Mesendoderm (in vitro differentiated cells): ENCODE measurements at regions not wholly inside any gene's neighbourhood (a gene's known extent, or its start where the extent isn't known, plus 50 kb on each side); places are given as distances from the start of the nearest gene placed in this dataset.

Experiments used
- DNase-seq: peaks from one replicate; pipeline ENCODE4 v3.0.0; 2013
- H2AK5ac ChIP-seq: 2 replicates; pipeline ENCODE4 v1.6.1; 2013; ENCODE audit warnings: low read length, inconsistent platforms
- H2BK120ac ChIP-seq: 2 replicates; pipeline ENCODE4 v1.6.1; 2013; ENCODE audit warnings: low read depth, mild to moderate bottlenecking, low read length, moderate library complexity, mixed read lengths
- H2BK15ac ChIP-seq: replicated peaks from 2 replicates; pipeline ENCODE4 v1.6.1; 2013; ENCODE audit warnings: low read depth, mild to moderate bottlenecking, moderate library complexity
- H2BK5ac ChIP-seq: 2 replicates; pipeline ENCODE4 v1.6.1; 2013; ENCODE audit warnings: low read length, inconsistent platforms
- H3K18ac ChIP-seq: 2 replicates; pipeline ENCODE4 v1.6.1; 2013; ENCODE audit warnings: mild to moderate bottlenecking, low read length, mixed read lengths
- H3K23ac ChIP-seq: one replicate; pipeline ENCODE4 v1.6.1; 2013; ENCODE audit warnings: low read length
- H3K27ac ChIP-seq: 2 replicates; pipeline ENCODE4 v1.5.1; 2013; ENCODE audit warnings: low read depth, mild to moderate bottlenecking, inconsistent platforms, low read length, moderate library complexity
- H3K27me3 ChIP-seq: 2 replicates; pipeline ENCODE4 v1.6.1; 2013; ENCODE audit warnings: low read length, control low read depth, mild to moderate bottlenecking, inconsistent platforms; ENCODE audit not compliant: insufficient read depth, poor library complexity
- H3K36me3 ChIP-seq: 2 replicates; pipeline ENCODE4 v1.6.1; 2013; ENCODE audit warnings: low read length, inconsistent platforms; ENCODE audit not compliant: control insufficient read depth, insufficient read depth
- H3K4ac ChIP-seq: one replicate; pipeline ENCODE4 v1.6.1; 2013; ENCODE audit warnings: low read depth, mild to moderate bottlenecking, low read length, moderate library complexity
- H3K4me1 ChIP-seq: 2 replicates; pipeline ENCODE4 v1.6.1; 2013; ENCODE audit warnings: low read depth, low read length, inconsistent platforms; ENCODE audit not compliant: control insufficient read depth
- H3K4me2 ChIP-seq: 2 replicates; pipeline ENCODE4 v1.6.1; 2013; ENCODE audit warnings: low read length
- H3K4me3 ChIP-seq: 2 replicates; pipeline ENCODE4 v1.5.1; 2013; ENCODE audit warnings: mild to moderate bottlenecking, low read length
- H3K56ac ChIP-seq: one replicate; pipeline ENCODE4 v1.6.1; 2013; ENCODE audit warnings: low read length
- H3K79me1 ChIP-seq: 2 replicates; pipeline ENCODE4 v1.6.1; 2013; ENCODE audit warnings: low read length, inconsistent platforms
- H3K79me2 ChIP-seq: 2 replicates; pipeline ENCODE4 v1.6.1; 2013; ENCODE audit warnings: mild to moderate bottlenecking, low read length; ENCODE audit not compliant: control insufficient read depth, insufficient read depth
- H3K9ac ChIP-seq: 2 replicates; pipeline ENCODE4 v1.6.1; 2013; ENCODE audit warnings: low read length, inconsistent platforms
- H4K5ac ChIP-seq: one replicate; pipeline ENCODE4 v1.6.1; 2013; ENCODE audit warnings: low read length
- H4K8ac ChIP-seq: one replicate; pipeline ENCODE4 v1.6.1; 2013; ENCODE audit warnings: low read depth, mild to moderate bottlenecking, control low read depth, low read length, moderate library complexity
- WGBS: extraction: QIAGEN DNeasy Blood & Tissue Kit; methylation state at CpG from one replicate; pipeline ENCODE4 v1.1.7; 2013; ENCODE audit warnings: low lambda C conversion rate, missing lambda C conversion rate; ENCODE audit not compliant: insufficient coverage; ENCODE audit errors: extremely low coverage; 5-methylcytosine and 5-hydroxymethylcytosine counted together

GRCh38 chr9:11551106-11551505, 938.3 kb upstream of the PTPRD start:
- Histone ChIP-seq H2BK120ac (no peak overlapping the region), H2BK5ac (no peak overlapping the region), H2BK15ac (no peak overlapping the region), H4K5ac (no peak overlapping the region), H3K79me2 (no peaks in the 10 kb centered on the region), H3K56ac (no peak overlapping the region), H3K4me1 (no peaks in the 10 kb centered on the region), H3K18ac (no peak overlapping the region), H4K8ac (no peak overlapping the region), H3K27me3 (no peaks in the 10 kb centered on the region), H3K4me2 (no peak overlapping the region), H2AK5ac (no peak overlapping the region), H3K4me3 (no peak overlapping the region), H3K23ac (no peak overlapping the region), H3K27ac (no peak overlapping the region), H3K36me3 (no peaks in the 10 kb centered on the region), H3K4ac (no peak overlapping the region), H3K9ac (no peak overlapping the region), H3K79me1 (no peaks in the 10 kb centered on the region)
- no peak for DNase-seq

GRCh38 chr9:11558043-11558442, 945.2 kb upstream of the PTPRD start:
- Histone ChIP-seq H3K79me2 (no peaks in the 10 kb centered on the region), H3K4me2 (no peak overlapping the region), H3K4me1 (no peaks in the 10 kb centered on the region), H3K18ac (no peak overlapping the region), H3K27ac (no peak overlapping the region), H4K5ac (no peak overlapping the region), H3K4me3 (no peak overlapping the region), H3K56ac (no peak overlapping the region), H3K23ac (no peak overlapping the region), H2BK15ac (no peak overlapping the region), H4K8ac (no peak overlapping the region), H3K4ac (no peak overlapping the region), H3K79me1 (no peaks in the 10 kb centered on the region), H3K27me3 (no peaks in the 10 kb centered on the region), H2BK5ac (no peak overlapping the region), H3K36me3 (no peaks in the 10 kb centered on the region), H3K9ac (no peak overlapping the region), H2AK5ac (no peak overlapping the region), H2BK120ac (no peak overlapping the region)
- WGBS: no CpG with 5 or more reads among the region's 2 CpGs
- peak; percentile 21 for DNase-seq

GRCh38 chr9:11559001-11559776, 946.4 kb upstream of the PTPRD start:
- Histone ChIP-seq H4K5ac (no peak overlapping the region), H3K4me3 (no peak overlapping the region), H3K9ac (no peak overlapping the region), H2BK120ac (no peak overlapping the region), H3K4me1 (no peaks in the 10 kb centered on the region), H3K27me3 (no peaks in the 10 kb centered on the region), H2BK5ac (no peak overlapping the region), H3K4ac (no peak overlapping the region), H3K79me2 (no peaks in the 10 kb centered on the region), H3K36me3 (no peaks in the 10 kb centered on the region), H3K56ac (no peak overlapping the region), H2AK5ac (no peak overlapping the region), H3K18ac (no peak overlapping the region), H3K4me2 (no peak overlapping the region), H3K27ac (no peak overlapping the region), H3K23ac (no peak overlapping the region), H3K79me1 (no peaks in the 10 kb centered on the region), H2BK15ac (no peak overlapping the region), H4K8ac (no peak overlapping the region)
- no CpG with 5 or more reads among the region's 3 CpGs for whole genome bisulfite sequencing
- DNase-seq: no peak

GRCh38 chr9:11577522-11577921, 964.7 kb upstream of the PTPRD start:
- no peak overlapping the region for H2BK5ac ChIP-seq
- H3K4ac ChIP-seq: no peak overlapping the region
- H3K36me3 ChIP-seq: no peaks in the 10 kb centered on the region
- H4K5ac ChIP-seq: no peak overlapping the region
- H3K9ac ChIP-seq: no peak overlapping the region
- no peak overlapping the region for H3K23ac ChIP-seq
- H4K8ac ChIP-seq: no peak overlapping the region
- no peak overlapping the region for H2BK120ac ChIP-seq
- H3K79me1 ChIP-seq: no peaks in the 10 kb centered on the region
- H3K27me3 ChIP-seq: no peaks in the 10 kb centered on the region
- no peak overlapping the region for H2BK15ac ChIP-seq
- H3K4me1 ChIP-seq: no peaks in the 10 kb centered on the region
- DNase-seq: no peak
- no peak overlapping the region for H3K4me2 ChIP-seq
- no peak overlapping the region for H3K18ac ChIP-seq
- H3K27ac ChIP-seq: no peak overlapping the region
- no CpG with 5 or more reads among the region's 2 CpGs for WGBS
- no peak overlapping the region for H3K56ac ChIP-seq
- H2AK5ac ChIP-seq: no peak overlapping the region
- H3K4me3 ChIP-seq: no peak overlapping the region
- no peaks in the 10 kb centered on the region for H3K79me2 ChIP-seq

GRCh38 chr9:11595756-11596155, 983.0 kb upstream of the PTPRD start:
- Histone ChIP-seq H3K79me2 (no peaks in the 10 kb centered on the region), H3K36me3 (no peaks in the 10 kb centered on the region), H3K4me2 (no peak overlapping the region), H3K79me1 (no peaks in the 10 kb centered on the region), H3K23ac (no peak overlapping the region), H3K4me1 (no peaks in the 10 kb centered on the region), H3K27me3 (no peaks in the 10 kb centered on the region), H2AK5ac (no peak overlapping the region), H3K56ac (no peak overlapping the region), H2BK5ac (no peak overlapping the region), H4K5ac (no peak overlapping the region), H3K18ac (no peak overlapping the region), H2BK120ac (no peak overlapping the region), H3K4ac (no peak overlapping the region), H2BK15ac (no peak overlapping the region), H3K9ac (no peak overlapping the region), H3K4me3 (no peak overlapping the region), H4K8ac (no peak overlapping the region), H3K27ac (no peak overlapping the region)
- no peak for DNase-seq

GRCh38 chr9:11618241-11618805, 1005.5 kb upstream of the PTPRD start:
- Histone ChIP-seq H3K18ac (no peak overlapping the region), H3K79me2 (no peaks in the 10 kb centered on the region), H3K4me3 (no peak overlapping the region), H3K27ac (no peak overlapping the region), H3K4me1 (no peaks in the 10 kb centered on the region), H4K5ac (no peak overlapping the region), H2BK120ac (no peak overlapping the region), H2AK5ac (no peak overlapping the region), H3K79me1 (no peaks in the 10 kb centered on the region), H4K8ac (no peak overlapping the region), H3K9ac (no peak overlapping the region), H3K23ac (no peak overlapping the region), H2BK5ac (no peak overlapping the region), H3K56ac (no peak overlapping the region), H3K4ac (no peak overlapping the region), H3K36me3 (no peaks in the 10 kb centered on the region), H3K4me2 (no peak overlapping the region), H3K27me3 (no peaks in the 10 kb centered on the region), H2BK15ac (no peak overlapping the region)
- no CpG with 5 or more reads among the region's 49 CpGs for WGBS
- no peak for DNase-seq
